CD4-positive, alpha-beta T cell treated with Interleukin-15 for 4 hours (primary cell): ENCODE measurements at regions not wholly inside any gene's neighbourhood (a gene's known extent, or its start where the extent isn't known, plus 50 kb on each side); places are given as distances from the start of the nearest gene placed in this dataset.

Source experiments
- DNase-seq: peaks from one replicate; pipeline ENCODE4 v3.0.0-alpha.2; 2020; ENCODE audit warnings: low spot score

GRCh38 chr2:146024212-146024743 is 1504.4 kb upstream of the ZEB2 start:
- DNase-seq: no peak

GRCh38 chr2:146004462-146004861 is 1484.5 kb upstream of the ZEB2 start:
- no peak for DNase-seq

- DNase-seq: no peak
Measured at GRCh38 chr2:146003337-146003736, 1483.4 kb upstream of the ZEB2 start.

- DNase-seq: no peak
Measured at GRCh38 chr2:145994910-145995309, 1475.0 kb upstream of the ZEB2 start.

- DNase-seq: no peak
Measured at GRCh38 chr2:145992572-145992971, 1472.7 kb upstream of the ZEB2 start.

- DNase-seq: no peak
Measured at GRCh38 chr2:145987793-145988192, 1467.9 kb upstream of the ZEB2 start.

- DNase-seq: no peak
Measured at GRCh38 chr2:145985517-145985916, 1465.6 kb upstream of the ZEB2 start.

- DNase-seq: no peak
Measured at GRCh38 chr2:145984580-145984979, 1464.7 kb upstream of the ZEB2 start.

GRCh38 chr2:145980318-145980717 is 1460.4 kb upstream of the ZEB2 start:
- no peak for DNase-seq

- no peak for DNase-seq
Measured at GRCh38 chr2:145975406-145975805, 1455.5 kb upstream of the ZEB2 start.

- DNase-seq: no peak
Measured at GRCh38 chr2:145961846-145962245, 1441.9 kb upstream of the ZEB2 start.

- no peak for DNase-seq
Measured at GRCh38 chr2:145960479-145961163, 1440.7 kb upstream of the ZEB2 start.

- DNase-seq: no peak
Measured at GRCh38 chr2:145958611-145959010, 1438.7 kb upstream of the ZEB2 start.

GRCh38 chr2:145957929-145958328 is 1438.0 kb upstream of the ZEB2 start:
- no peak for DNase-seq

GRCh38 chr2:145939949-145940348 is 1420.0 kb upstream of the ZEB2 start:
- no peak for DNase-seq

- DNase-seq: no peak
Measured at GRCh38 chr2:145935016-145935415, 1415.1 kb upstream of the ZEB2 start.

GRCh38 chr2:145931781-145932395 is 1412.0 kb upstream of the ZEB2 start:
- no peak for DNase-seq

GRCh38 chr2:145930318-145930717 is 1410.4 kb upstream of the ZEB2 start:
- DNase-seq: no peak

GRCh38 chr2:145927131-145927950 is 1407.4 kb upstream of the ZEB2 start:
- DNase-seq: no peak

- no peak for DNase-seq
Measured at GRCh38 chr2:145925591-145925990, 1405.7 kb upstream of the ZEB2 start.

- DNase-seq: no peak
Measured at GRCh38 chr2:145919477-145919876, 1399.6 kb upstream of the ZEB2 start.

GRCh38 chr2:145918951-145919350 is 1399.0 kb upstream of the ZEB2 start:
- DNase-seq: no peak

- no peak for DNase-seq
Measured at GRCh38 chr2:145916799-145917198, 1396.9 kb upstream of the ZEB2 start.
